SU-DHL-6 (cell line): ENCODE measurements at regions not wholly inside any gene's neighbourhood (a gene's known extent, or its start where the extent isn't known, plus 50 kb on each side); places are given as distances from the start of the nearest gene placed in this dataset.

Source experiments
- EZH2phosphoT487 ChIP-seq: fragments of 200-600 bp; sonication (generic), shearing (Covaris generic); conservative IDR thresholded peaks from 2 replicates; pipeline ENCODE4 v1.6.1; 2018; ENCODE audit warnings: mild to moderate bottlenecking, antibody characterized with exemption, low read length, moderate library complexity, mixed read lengths
- TF ChIP-seq, protein P1 (sequence below): fragments of 200-600 bp; sonication (generic); IDR thresholded peaks from one replicate; pipeline ENCODE4 v1.5.1; 2017; ENCODE audit warnings: antibody characterized with exemption, mild to moderate bottlenecking, low read length, moderate library complexity; ENCODE audit not compliant: insufficient read depth, poor library complexity, severe bottlenecking

DNA sequence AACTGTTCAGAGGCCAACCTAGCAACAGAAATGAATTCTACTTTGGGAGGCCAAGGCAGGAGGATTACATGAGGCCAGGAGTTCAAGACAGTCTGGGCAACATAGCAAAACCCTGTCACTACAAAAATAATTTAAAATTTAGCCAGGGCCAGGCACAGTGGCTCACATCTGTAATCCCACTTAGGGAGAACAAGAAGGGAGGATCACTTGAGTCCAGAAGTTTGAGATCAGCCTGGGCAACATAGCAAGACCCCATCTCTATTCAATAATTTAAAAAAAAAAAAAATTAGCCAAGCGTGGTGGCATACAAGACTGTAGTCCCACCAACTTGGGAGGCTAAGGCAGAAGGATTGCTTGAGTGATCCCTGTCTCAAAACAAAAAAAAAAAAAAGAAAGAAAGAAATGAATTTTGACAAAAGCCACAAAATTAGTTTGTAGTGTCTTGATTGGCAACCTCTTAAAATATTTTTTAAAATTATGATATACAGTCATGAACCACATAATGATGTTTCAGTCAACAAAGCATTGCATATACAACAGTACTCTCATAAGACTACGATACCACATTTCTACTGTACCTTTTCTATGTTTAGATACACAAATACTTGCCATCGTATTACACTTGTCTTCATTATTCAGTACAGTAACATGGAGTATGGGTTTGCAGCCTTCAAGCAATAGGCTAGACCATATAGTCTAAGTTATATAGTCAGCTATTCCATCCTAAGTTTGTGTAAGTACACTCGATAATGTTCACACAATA lies 130.7 kb downstream of the ZFP36L2 start:
- TF ChIP-seq, protein P1, sequence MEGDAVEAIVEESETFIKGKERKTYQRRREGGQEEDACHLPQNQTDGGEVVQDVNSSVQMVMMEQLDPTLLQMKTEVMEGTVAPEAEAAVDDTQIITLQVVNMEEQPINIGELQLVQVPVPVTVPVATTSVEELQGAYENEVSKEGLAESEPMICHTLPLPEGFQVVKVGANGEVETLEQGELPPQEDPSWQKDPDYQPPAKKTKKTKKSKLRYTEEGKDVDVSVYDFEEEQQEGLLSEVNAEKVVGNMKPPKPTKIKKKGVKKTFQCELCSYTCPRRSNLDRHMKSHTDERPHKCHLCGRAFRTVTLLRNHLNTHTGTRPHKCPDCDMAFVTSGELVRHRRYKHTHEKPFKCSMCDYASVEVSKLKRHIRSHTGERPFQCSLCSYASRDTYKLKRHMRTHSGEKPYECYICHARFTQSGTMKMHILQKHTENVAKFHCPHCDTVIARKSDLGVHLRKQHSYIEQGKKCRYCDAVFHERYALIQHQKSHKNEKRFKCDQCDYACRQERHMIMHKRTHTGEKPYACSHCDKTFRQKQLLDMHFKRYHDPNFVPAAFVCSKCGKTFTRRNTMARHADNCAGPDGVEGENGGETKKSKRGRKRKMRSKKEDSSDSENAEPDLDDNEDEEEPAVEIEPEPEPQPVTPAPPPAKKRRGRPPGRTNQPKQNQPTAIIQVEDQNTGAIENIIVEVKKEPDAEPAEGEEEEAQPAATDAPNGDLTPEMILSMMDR = no peak
- TF ChIP-seq EZH2phosphoT487 = no peak
